GM18502 (cell line): ENCODE measurements at regions not wholly inside any gene's neighbourhood (a gene's known extent, or its start where the extent isn't known, plus 50 kb on each side); places are given as distances from the start of the nearest gene placed in this dataset.
"Not testable (repeated sequence)": the region's sequence is repeated elsewhere in the genome, so short reads cannot be mapped to it uniquely, and the experiment has no call there.

Experiments used
- ATAC-seq: cut with Tn5 transposase; IDR thresholded peaks from one replicate; pipeline ENCODE4 v1.9.1; 2021; ENCODE audit warnings: mild to moderate bottlenecking; ENCODE audit not compliant: unreplicated experiment, poor library complexity

DNA sequence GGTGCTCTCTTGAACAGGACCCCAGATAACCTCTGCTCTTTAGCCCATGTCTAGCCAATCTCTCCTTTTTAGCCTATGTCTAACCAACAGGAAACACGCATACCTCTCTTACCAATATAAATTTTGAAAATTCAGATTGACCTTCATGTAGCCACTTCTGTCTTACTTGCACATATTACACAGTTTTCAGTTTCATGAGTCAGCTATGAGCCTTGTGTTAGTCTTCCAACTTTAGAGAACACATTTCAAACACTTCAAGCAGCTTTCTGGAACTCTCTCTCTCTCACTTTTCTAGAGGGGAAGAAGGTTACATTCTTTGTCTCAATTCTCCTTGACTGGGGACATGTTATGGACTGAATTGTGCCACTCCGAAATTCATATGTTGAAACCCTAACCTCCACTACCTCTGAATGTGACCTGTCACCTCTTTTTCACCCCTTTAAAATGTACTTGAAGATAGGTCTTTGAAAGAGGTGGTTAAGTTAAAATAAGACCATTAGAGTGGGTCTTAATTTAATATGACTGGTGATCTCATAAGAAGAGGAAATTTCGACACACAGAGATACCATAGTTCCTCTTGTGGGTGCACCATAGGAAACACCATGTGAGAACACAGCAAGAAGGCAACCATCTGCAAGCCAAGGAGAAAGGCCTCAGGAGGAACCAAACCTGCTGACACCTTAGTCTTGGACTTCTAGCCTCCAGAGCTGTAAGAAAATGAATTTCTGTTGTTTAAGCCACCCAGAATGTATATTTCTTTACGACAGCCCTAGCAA lies 480.3 kb upstream of the ALCAM start:
- no peak for ATAC-seq

GRCh38 chr3:104887069-104887468 lies 479.6 kb upstream of the ALCAM start:
- no peak for ATAC-seq

DNA sequence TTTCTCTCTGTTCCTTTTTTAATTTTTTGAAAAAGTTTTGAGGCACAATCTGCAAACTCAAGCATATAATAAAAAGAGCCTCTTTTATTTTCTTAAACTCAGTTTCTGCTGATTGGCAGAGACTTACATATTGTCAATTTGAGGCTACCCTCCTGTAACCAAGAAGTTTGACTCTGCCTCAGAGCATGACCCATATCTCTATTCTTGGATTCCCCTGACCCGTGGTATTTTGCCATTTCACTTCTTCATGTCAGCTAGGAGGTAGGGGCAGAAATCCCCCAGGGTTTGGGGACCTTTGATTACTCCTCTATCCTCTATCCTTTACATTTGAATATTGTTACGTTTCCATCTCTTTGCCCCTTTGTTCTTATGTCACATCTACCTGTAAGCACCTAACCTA lies 479.1 kb upstream of the ALCAM start:
- no peak for ATAC-seq

DNA sequence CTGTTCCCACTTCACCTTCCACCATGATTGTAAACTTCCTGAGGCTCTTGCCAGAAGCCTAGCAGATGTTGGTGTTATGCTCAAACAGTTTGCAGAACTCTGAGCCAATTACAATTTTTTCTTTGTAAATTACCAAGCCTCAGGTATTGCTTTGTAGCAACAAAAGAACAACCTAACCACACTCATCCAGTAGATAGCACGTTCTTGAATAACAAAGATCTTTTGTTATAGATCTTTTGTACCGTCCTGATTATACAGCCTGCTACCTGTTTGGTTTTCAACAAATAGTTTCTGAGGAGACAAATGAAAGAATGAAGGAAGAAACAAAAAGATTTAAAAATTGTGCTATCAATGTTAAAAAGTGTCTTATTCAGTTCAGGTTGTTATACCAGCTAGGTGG lies 474.7 kb upstream of the ALCAM start:
- ATAC-seq = no peak

DNA sequence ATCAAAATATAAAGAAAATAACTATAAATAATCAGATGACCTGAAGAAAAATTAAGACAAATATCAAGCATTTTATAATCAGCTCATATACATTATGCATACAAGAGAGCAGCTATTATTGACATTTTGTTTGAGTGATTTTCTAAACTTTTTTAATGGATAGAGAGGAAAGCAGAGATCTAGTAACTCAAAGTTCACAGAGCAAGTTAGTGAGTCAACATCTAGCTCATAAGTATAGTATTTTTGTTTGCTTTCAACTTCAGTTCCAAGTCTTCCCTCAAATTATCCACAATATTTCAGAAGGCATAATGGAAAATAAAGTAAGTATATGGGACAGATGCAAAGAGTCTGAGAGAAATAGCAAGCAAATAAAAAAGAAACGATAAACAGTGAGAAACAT lies 470.1 kb upstream of the ALCAM start:
- ATAC-seq = no peak

GRCh38 chr3:104901396-104901795 lies 465.3 kb upstream of the ALCAM start:
- no peak for ATAC-seq

DNA sequence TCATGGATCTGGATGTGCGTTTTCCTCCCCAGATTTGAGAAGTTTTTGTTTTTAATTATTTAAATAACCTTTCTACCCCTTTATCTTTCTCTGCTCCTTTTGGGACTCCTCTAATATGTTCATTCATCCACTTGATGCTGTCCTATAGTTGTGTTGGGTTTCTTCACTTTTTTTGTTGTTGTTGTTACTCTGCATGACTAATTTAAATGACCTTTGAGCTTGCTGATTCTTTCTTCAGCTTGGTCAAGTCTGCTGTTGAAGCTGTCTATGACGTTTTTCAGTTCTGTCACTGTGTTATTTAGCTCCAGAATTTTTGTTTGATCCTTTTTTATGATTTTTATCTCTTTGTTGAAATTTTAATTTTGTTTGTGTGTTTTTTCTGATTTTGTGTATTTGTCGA lies 463.6 kb upstream of the ALCAM start:
- no peak for ATAC-seq

DNA sequence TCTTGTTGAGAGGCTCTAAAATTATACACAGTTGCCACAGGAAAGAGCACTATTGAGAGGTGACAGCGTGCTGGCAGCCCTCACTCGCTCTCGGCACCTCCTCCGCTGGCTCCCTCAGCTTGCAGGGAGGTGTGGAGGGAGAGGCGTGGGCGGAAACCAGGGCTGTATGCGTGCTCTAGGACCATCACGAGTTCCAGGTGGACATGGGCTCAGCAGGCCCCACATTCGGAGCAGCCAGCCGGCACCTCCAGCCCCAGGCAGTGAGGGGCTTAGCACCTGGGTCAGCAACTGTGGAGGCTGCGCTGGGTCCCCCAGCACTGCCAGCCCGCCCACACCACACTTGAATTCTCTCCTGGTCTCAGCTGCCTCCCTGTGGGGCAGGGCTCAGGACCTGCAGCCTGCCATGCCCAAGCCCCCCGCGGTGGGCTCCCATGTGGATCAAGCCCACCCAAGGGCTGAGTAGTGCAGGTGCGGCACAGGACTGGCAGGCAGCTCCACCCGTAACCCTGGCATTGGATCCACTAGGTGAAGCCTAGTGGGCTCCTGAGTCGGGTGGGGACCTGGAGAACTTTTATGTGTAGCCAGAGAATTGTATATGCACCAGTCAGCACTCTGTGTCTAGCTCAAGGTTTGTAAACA lies 460.6 kb upstream of the ALCAM start:
- ATAC-seq = no peak

GRCh38 chr3:104907507-104907906 lies 459.2 kb upstream of the ALCAM start:
- no peak for ATAC-seq

GRCh38 chr3:104908761-104909160 lies 457.9 kb upstream of the ALCAM start:
- ATAC-seq = no peak

- no peak for ATAC-seq
Measured at GRCh38 chr3:104909198-104909597, 457.5 kb upstream of the ALCAM start.

GRCh38 chr3:104909721-104910120 lies 457.0 kb upstream of the ALCAM start:
- no peak for ATAC-seq

- ATAC-seq = no peak
Measured at GRCh38 chr3:104911376-104911775, 455.3 kb upstream of the ALCAM start.

DNA sequence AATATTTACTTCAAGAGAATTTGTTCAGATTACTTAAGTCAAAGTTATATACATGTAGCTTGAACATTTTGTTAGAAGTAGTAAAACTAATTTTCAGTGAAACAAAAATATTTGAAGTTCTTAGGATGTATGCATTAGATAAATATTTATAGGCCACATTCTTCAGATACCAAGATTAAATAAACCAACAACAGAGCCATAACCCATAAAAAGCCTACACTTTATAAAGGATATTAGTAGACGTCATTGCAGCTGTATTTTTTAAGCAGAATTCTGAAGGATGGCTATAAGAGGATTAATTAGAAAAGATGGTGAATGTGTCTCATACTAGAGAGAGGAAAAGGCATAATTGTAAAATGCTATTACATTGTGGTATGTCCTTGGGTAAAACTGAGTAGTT lies 449.7 kb upstream of the ALCAM start:
- no peak for ATAC-seq

DNA sequence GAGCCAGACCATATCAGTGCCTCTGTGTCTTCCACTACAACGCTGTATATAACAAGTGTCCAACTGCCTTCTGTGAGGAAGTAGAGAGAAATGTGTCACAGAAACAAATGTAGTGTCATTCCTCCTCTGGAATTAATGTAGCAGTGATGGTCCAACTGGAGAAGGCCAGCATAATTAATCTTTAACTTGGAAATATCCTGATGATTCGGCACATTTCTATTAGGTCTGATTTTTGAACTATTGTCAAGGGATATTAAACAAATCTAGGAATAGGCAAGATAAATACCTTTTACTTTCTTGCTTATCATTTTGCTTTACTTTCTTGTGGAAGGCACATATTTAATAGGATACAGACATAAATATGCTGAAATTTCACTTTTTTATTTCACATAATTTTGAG lies 446.2 kb upstream of the ALCAM start:
- no peak for ATAC-seq

DNA sequence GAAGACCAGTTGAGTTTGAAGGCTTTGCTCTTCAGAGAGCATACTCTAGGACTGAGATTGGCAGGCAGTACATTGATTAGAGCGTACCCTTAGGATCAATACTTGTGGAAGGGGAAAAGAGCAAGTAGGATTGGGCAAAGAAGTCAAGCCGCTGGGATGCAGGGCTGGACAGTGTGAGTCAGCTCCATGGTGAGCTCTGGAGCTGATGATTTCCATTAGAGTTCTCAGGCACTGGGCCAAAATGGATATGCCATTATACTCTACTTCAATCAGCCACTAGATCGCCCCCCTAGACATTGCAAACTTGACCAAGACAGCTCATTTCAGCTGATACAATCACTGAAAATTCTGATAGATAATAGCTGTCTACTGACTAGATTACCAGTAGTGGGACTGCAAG lies 432.7 kb upstream of the ALCAM start:
- ATAC-seq = no peak

DNA sequence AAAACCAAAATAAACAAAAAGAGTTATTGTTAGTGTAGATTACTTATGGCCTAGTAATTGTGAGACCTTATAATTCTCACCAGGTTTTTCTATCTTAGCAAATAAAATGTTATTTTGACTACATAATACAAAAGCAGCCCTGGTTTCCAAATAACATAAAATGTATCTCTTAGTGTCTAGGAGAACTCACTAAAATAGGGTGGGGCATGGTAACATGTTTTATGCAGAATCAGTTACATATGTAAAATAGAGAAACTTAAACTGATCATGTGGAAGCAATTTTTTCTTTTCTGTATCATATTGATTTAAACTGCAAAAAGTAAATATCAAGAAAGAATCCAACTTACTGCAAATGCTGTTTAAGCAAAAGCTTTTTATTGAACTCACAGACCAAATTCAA lies 431.1 kb upstream of the ALCAM start:
- ATAC-seq = no peak

GRCh38 chr3:104939196-104939595 lies 427.5 kb upstream of the ALCAM start:
- ATAC-seq = no peak

DNA sequence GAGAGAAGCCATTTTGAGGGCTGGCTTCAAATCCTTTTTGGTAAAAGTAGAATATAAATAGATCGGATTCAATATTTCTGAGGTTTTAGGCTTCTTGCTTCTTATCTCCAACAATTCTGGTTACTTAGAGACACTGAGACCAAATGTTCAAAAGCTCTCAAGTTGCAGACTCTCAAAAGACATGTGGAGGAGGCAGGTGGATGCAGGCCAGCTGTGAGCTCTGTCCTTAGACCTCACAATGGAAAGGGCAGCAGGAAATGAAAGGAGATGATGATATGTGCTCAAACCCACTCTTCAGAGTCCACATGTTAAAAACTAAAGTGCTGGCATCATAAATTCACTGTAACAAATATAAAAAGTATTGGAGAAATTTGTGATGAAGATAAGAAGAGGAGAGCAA lies 424.9 kb upstream of the ALCAM start:
- ATAC-seq = no peak

DNA sequence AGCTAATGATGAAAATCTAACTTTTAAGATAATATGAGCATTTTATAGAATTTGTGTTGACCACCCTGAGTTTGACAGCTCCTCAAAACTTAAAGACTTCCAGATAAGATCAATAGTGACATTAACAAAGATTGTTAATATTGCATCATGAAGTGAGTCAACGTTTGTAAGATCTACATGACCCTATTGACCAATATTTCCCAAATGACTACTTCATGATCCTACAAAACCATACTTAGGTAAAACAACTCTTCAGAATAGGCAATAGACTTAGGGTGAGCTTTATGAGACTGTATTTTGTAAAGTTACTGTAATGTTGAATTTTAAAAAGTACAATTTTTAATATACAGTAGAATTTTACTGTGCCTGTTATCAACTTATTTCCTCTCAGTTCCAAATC lies 422.7 kb upstream of the ALCAM start:
- ATAC-seq = no peak

GRCh38 chr3:104947943-104948342 lies 418.8 kb upstream of the ALCAM start:
- ATAC-seq = no peak

DNA sequence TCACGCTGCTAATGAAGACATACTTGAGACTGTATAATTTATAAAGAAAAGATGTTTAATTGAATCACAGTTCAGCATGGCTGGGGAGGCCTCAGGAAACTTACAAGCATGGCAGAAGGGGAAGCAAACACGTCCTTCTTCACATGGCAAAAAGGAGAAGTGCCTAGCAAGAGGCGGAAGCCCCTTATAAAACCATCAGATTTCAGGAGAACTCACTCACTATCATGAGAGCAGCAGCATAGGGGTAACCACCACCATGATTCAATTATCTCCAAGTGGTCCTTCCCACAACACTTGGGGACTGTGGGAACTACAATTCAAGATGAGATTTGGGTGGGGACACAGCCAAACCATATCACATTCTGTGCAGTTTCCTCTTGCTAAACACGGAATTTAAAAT lies 416.9 kb upstream of the ALCAM start:
- ATAC-seq = not testable (repeated sequence)
